OCI-M1 (cell line): ENCODE measurements at regions not wholly inside any gene's neighbourhood (a gene's known extent, or its start where the extent isn't known, plus 50 kb on each side); places are given as distances from the start of the nearest gene placed in this dataset.

Experiments used
- DNase-seq: peaks from one replicate; lab custom pipeline; 2025; lab: John Stamatoyannopoulos, UW

- no peak for DNase-seq
Measured at GRCh38 chr2:38171208-38171855, 95.4 kb upstream of the CYP1B1 start.

GRCh38 chr2:38170733-38171132 lies 94.8 kb upstream of the CYP1B1 start:
- DNase-seq, result no peak

- DNase-seq, result no peak
Measured at GRCh38 chr2:38170067-38170466, 94.1 kb upstream of the CYP1B1 start.

GRCh38 chr2:38168710-38169480 lies 92.9 kb upstream of the CYP1B1 start:
- DNase-seq, result no peak

- no peak for DNase-seq
Measured at GRCh38 chr2:38167968-38168350, 92.0 kb upstream of the CYP1B1 start.

- no peak for DNase-seq
Measured at GRCh38 chr2:38165698-38166097, 89.7 kb upstream of the CYP1B1 start.

- no peak for DNase-seq
Measured at GRCh38 chr2:38164881-38165280, 88.9 kb upstream of the CYP1B1 start.

GRCh38 chr2:38163579-38163978 lies 87.6 kb upstream of the CYP1B1 start:
- no peak for DNase-seq

GRCh38 chr2:38163006-38163405 lies 87.1 kb upstream of the CYP1B1 start:
- DNase-seq, result peak; percentile 19

- no peak for DNase-seq
Measured at GRCh38 chr2:38160516-38160915, 84.6 kb upstream of the CYP1B1 start.

- no peak for DNase-seq
Measured at GRCh38 chr2:38159597-38159996, 83.6 kb upstream of the CYP1B1 start.

- DNase-seq, result no peak
Measured at GRCh38 chr2:38159191-38159590, 83.2 kb upstream of the CYP1B1 start.

GRCh38 chr2:38158378-38159118 lies 82.6 kb upstream of the CYP1B1 start:
- no peak for DNase-seq

- peak; percentile 54 for DNase-seq
Measured at GRCh38 chr2:38156436-38156835, 80.5 kb upstream of the CYP1B1 start.

GRCh38 chr2:38155015-38155414 lies 79.1 kb upstream of the CYP1B1 start:
- DNase-seq, result no peak

GRCh38 chr2:38154395-38154794 lies 78.4 kb upstream of the CYP1B1 start:
- DNase-seq, result no peak

GRCh38 chr2:38153476-38154135 lies 77.7 kb upstream of the CYP1B1 start:
- DNase-seq, result peak; percentile 59

GRCh38 chr2:38152913-38153312 lies 77.0 kb upstream of the CYP1B1 start:
- DNase-seq, result no peak

- DNase-seq, result no peak
Measured at GRCh38 chr2:38152035-38152434, 76.1 kb upstream of the CYP1B1 start.

GRCh38 chr2:38149531-38149930 lies 73.6 kb upstream of the CYP1B1 start:
- DNase-seq, result no peak

GRCh38 chr2:38148501-38148900 lies 72.5 kb upstream of the CYP1B1 start:
- DNase-seq, result peak; percentile 15

- no peak for DNase-seq
Measured at GRCh38 chr2:38147333-38148121, 71.6 kb upstream of the CYP1B1 start.
